OCI-LY1 (cell line): ENCODE measurements at regions not wholly inside any gene's neighbourhood (a gene's known extent, or its start where the extent isn't known, plus 50 kb on each side); places are given as distances from the start of the nearest gene placed in this dataset.

Experiments used
- EZH2 ChIP-seq: fragments of 200-600 bp; sonication (generic), shearing (Covaris generic); IDR thresholded peaks from 2 replicates; pipeline ENCODE4 v1.8.0; 2017; ENCODE audit warnings: borderline replicate concordance, mixed run types, mild to moderate bottlenecking, antibody characterized with exemption, low read length, moderate library complexity, mixed read lengths
- TF ChIP-seq, protein P1 (sequence below): fragments of 200-600 bp; sonication (generic), shearing (Covaris generic); IDR thresholded peaks from 2 replicates; pipeline ENCODE4 v1.5.1; 2017; ENCODE audit warnings: mild to moderate bottlenecking, antibody characterized with exemption, low read length, moderate library complexity, mixed read lengths

DNA sequence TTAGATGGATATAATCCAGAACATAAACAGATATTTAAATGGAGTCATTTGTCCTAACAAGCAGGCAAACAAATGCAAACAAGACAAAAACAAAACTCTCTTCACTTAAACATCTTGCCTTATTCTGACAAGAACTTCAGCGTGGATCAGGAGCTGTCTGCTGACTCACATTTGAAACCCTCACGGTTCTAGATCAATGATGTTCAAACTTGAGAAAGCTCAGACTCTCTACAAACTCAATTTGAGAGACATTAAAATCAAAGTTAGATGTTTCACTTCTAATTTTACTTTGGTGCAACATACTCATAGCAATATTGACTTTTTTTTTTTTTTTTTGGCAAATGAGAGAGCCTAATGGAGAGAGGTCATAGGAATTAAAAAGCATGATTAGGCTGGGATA is 362.8 kb upstream of the SLC14A2 start:
- TF ChIP-seq, protein P1, sequence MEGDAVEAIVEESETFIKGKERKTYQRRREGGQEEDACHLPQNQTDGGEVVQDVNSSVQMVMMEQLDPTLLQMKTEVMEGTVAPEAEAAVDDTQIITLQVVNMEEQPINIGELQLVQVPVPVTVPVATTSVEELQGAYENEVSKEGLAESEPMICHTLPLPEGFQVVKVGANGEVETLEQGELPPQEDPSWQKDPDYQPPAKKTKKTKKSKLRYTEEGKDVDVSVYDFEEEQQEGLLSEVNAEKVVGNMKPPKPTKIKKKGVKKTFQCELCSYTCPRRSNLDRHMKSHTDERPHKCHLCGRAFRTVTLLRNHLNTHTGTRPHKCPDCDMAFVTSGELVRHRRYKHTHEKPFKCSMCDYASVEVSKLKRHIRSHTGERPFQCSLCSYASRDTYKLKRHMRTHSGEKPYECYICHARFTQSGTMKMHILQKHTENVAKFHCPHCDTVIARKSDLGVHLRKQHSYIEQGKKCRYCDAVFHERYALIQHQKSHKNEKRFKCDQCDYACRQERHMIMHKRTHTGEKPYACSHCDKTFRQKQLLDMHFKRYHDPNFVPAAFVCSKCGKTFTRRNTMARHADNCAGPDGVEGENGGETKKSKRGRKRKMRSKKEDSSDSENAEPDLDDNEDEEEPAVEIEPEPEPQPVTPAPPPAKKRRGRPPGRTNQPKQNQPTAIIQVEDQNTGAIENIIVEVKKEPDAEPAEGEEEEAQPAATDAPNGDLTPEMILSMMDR, result no peak
- no peak for TF ChIP-seq EZH2
